D721Med (cell line): ENCODE measurements at regions not wholly inside any gene's neighbourhood (a gene's known extent, or its start where the extent isn't known, plus 50 kb on each side); places are given as distances from the start of the nearest gene placed in this dataset.
"Not testable (repeated sequence)": the region's sequence is repeated elsewhere in the genome, so short reads cannot be mapped to it uniquely, and the experiment has no call there.

Experiments
- DNase-seq: peaks from one replicate; pipeline ENCODE4 v3.0.0; 2011; ENCODE audit warnings: low spot score; ENCODE audit not compliant: insufficient read length
- FAIRE-seq: peaks from 2 replicates; lab custom pipeline; 2011; peaks lifted over from hg19 to GRCh38; lab: Jason Lieb, UNC
- CTCF ChIP-seq: IDR thresholded peaks from 2 replicates; pipeline ENCODE4 v1.5.1; 2012; ENCODE audit warnings: mild to moderate bottlenecking, control low read depth; ENCODE audit not compliant: insufficient read depth; ENCODE audit errors: missing control alignments

- FAIRE-seq = no peak
- DNase-seq = no peak
- TF ChIP-seq CTCF = no peak
Measured at GRCh38 chr16:72455743-72456659, 284.0 kb upstream of the PMFBP1 start.

GRCh38 chr16:72453856-72454255 is 281.9 kb upstream of the PMFBP1 start:
- not testable (repeated sequence) for DNase-seq, FAIRE-seq

GRCh38 chr16:72444696-72445095 is 272.7 kb upstream of the PMFBP1 start:
- no peak for DNase-seq
- TF ChIP-seq CTCF = no peak
- no peak for FAIRE-seq

- DNase-seq = no peak
- FAIRE-seq = no peak
Measured at GRCh38 chr16:72443809-72444208, 271.9 kb upstream of the PMFBP1 start.

GRCh38 chr16:72442385-72443158 is 270.6 kb upstream of the PMFBP1 start:
- TF ChIP-seq CTCF = no peak
- FAIRE-seq (no peak), DNase-seq (no peak)

More at GRCh38 chr16:72443809-72444208, 271.9 kb upstream of the PMFBP1 start:
- TF ChIP-seq CTCF = no peak

GRCh38 chr16:72437891-72438290 is 265.9 kb upstream of the PMFBP1 start:
- no peak for TF ChIP-seq CTCF
- no peak for DNase-seq
- no peak for FAIRE-seq

- DNase-seq (no peak), FAIRE-seq (no peak)
Measured at GRCh38 chr16:72434159-72434558, 262.2 kb upstream of the PMFBP1 start.

More at GRCh38 chr16:72434159-72434558, 262.2 kb upstream of the PMFBP1 start:
- TF ChIP-seq CTCF = no peak
